Skeletal muscle cell (primary cell): ENCODE measurements at regions not wholly inside any gene's neighbourhood (a gene's known extent, or its start where the extent isn't known, plus 50 kb on each side); places are given as distances from the start of the nearest gene placed in this dataset.
"Not testable (repeated sequence)": the region's sequence is repeated elsewhere in the genome, so short reads cannot be mapped to it uniquely, and the experiment has no call there.

Experiments used
- DNase-seq: peaks from one replicate; pipeline ENCODE4 v3.0.0-alpha.2; 2010; ENCODE audit warnings: low read depth
- H3K4me3 ChIP-seq: 2 replicates; pipeline ENCODE4 v1.5.1; 2011; ENCODE audit warnings: low read depth, mild to moderate bottlenecking, control low read depth, low read length, moderate library complexity

GRCh38 chr13:86403181-86403580 lies 604.0 kb upstream of the SLITRK6 start:
- no peak overlapping the region for H3K4me3 ChIP-seq
- no peak for DNase-seq

GRCh38 chr13:86409466-86410241 lies 610.4 kb upstream of the SLITRK6 start:
- no peak for DNase-seq
- H3K4me3 ChIP-seq: no peak overlapping the region

GRCh38 chr13:86425170-86425815 lies 626.1 kb upstream of the SLITRK6 start:
- no peak for DNase-seq
- no peak overlapping the region for H3K4me3 ChIP-seq

GRCh38 chr13:86426437-86426836 lies 627.2 kb upstream of the SLITRK6 start:
- no peak for DNase-seq
- no peak overlapping the region for H3K4me3 ChIP-seq

GRCh38 chr13:86429756-86430155 lies 630.5 kb upstream of the SLITRK6 start:
- no peak overlapping the region for H3K4me3 ChIP-seq

GRCh38 chr13:86438034-86438433 lies 638.8 kb upstream of the SLITRK6 start:
- H3K4me3 ChIP-seq: no peak overlapping the region
- DNase-seq: no peak

More at GRCh38 chr13:86429756-86430155, 630.5 kb upstream of the SLITRK6 start:
- no peak for DNase-seq

- no peak for DNase-seq
- H3K4me3 ChIP-seq: no peak overlapping the region
These were observed 646.0 kb upstream of the SLITRK6 start for GRCh38 chr13:86445206-86445605.

GRCh38 chr13:86445672-86446071 lies 646.5 kb upstream of the SLITRK6 start:
- H3K4me3 ChIP-seq: no peak overlapping the region
- DNase-seq: peak; percentile 54

- DNase-seq: peak; percentile 80
These were observed 647.1 kb upstream of the SLITRK6 start for GRCh38 chr13:86446311-86446710.

GRCh38 chr13:86447479-86447878 lies 648.3 kb upstream of the SLITRK6 start:
- DNase-seq: no peak
- no peak overlapping the region for H3K4me3 ChIP-seq

More at GRCh38 chr13:86446311-86446710, 647.1 kb upstream of the SLITRK6 start:
- H3K4me3 ChIP-seq: no peak overlapping the region

GRCh38 chr13:86462011-86462410 lies 662.8 kb upstream of the SLITRK6 start:
- no peak overlapping the region for H3K4me3 ChIP-seq
- DNase-seq: no peak

GRCh38 chr13:86464193-86464592 lies 665.0 kb upstream of the SLITRK6 start:
- DNase-seq: no peak
- no peak overlapping the region for H3K4me3 ChIP-seq

- H3K4me3 ChIP-seq: no peak overlapping the region
These were observed 675.8 kb upstream of the SLITRK6 start for GRCh38 chr13:86474971-86475370.

GRCh38 chr13:86476656-86477055 lies 677.4 kb upstream of the SLITRK6 start:
- no peak overlapping the region for H3K4me3 ChIP-seq
- DNase-seq: no peak

More at GRCh38 chr13:86474971-86475370, 675.8 kb upstream of the SLITRK6 start:
- no peak for DNase-seq

GRCh38 chr13:86486582-86486981 lies 687.4 kb upstream of the SLITRK6 start:
- no peak for DNase-seq
- H3K4me3 ChIP-seq: no peak overlapping the region

- DNase-seq: no peak
These were observed 691.9 kb upstream of the SLITRK6 start for GRCh38 chr13:86491121-86491520.

GRCh38 chr13:86501931-86502330 lies 702.7 kb upstream of the SLITRK6 start:
- not testable (repeated sequence) for H3K4me3 ChIP-seq, DNase-seq

More at GRCh38 chr13:86491121-86491520, 691.9 kb upstream of the SLITRK6 start:
- no peak overlapping the region for H3K4me3 ChIP-seq

GRCh38 chr13:86510792-86511191 lies 711.6 kb upstream of the SLITRK6 start:
- DNase-seq: no peak
- no peak overlapping the region for H3K4me3 ChIP-seq

- H3K4me3 ChIP-seq: no peak overlapping the region
- no peak for DNase-seq
These were observed 742.2 kb upstream of the SLITRK6 start for GRCh38 chr13:86541461-86541860.

- no peak overlapping the region for H3K4me3 ChIP-seq
- no peak for DNase-seq
These were observed 754.8 kb upstream of the SLITRK6 start for GRCh38 chr13:86554066-86554465.

- DNase-seq: no peak
- H3K4me3 ChIP-seq: no peak overlapping the region
These were observed 760.7 kb upstream of the SLITRK6 start for GRCh38 chr13:86559901-86560300.
